NCI-H524 (cell line): ENCODE measurements at regions not wholly inside any gene's neighbourhood (a gene's known extent, or its start where the extent isn't known, plus 50 kb on each side); places are given as distances from the start of the nearest gene placed in this dataset.

Experiments used
- DNase-seq, 2 experiments: peaks; one replicate each; lab custom pipeline; 2025; lab: John Stamatoyannopoulos, UW

GRCh38 chr12:105954951-105955931 lies 183.5 kb downstream of the NUAK1 start:
- no peak for DNase-seq

GRCh38 chr12:105955976-105956375 lies 182.8 kb downstream of the NUAK1 start:
- DNase-seq = no peak

- DNase-seq = peak in 1 of 2 experiments; percentile 41
Observed at GRCh38 chr12:105956662-105957457, 181.9 kb downstream of the NUAK1 start.

GRCh38 chr12:105960319-105961083 lies 178.3 kb downstream of the NUAK1 start:
- DNase-seq = no peak

GRCh38 chr12:105961821-105962671 lies 176.7 kb downstream of the NUAK1 start:
- DNase-seq = no peak

- no peak for DNase-seq
Observed at GRCh38 chr12:105967038-105967776, 171.5 kb downstream of the NUAK1 start.

GRCh38 chr12:105968025-105968424 lies 170.7 kb downstream of the NUAK1 start:
- DNase-seq = no peak

GRCh38 chr12:105970885-105971284 lies 167.9 kb downstream of the NUAK1 start:
- no peak for DNase-seq

- DNase-seq = no peak
Observed at GRCh38 chr12:105974738-105975137, 164.0 kb downstream of the NUAK1 start.

- no peak for DNase-seq
Observed at GRCh38 chr12:105975351-105975750, 163.4 kb downstream of the NUAK1 start.

GRCh38 chr12:105977236-105977635 lies 161.5 kb downstream of the NUAK1 start:
- DNase-seq = no peak

- DNase-seq = no peak
Observed at GRCh38 chr12:105977652-105978051, 161.1 kb downstream of the NUAK1 start.

GRCh38 chr12:105978276-105978675 lies 160.5 kb downstream of the NUAK1 start:
- no peak for DNase-seq

- DNase-seq = no peak
Observed at GRCh38 chr12:105978686-105979085, 160.1 kb downstream of the NUAK1 start.

GRCh38 chr12:105980085-105980484 lies 158.7 kb downstream of the NUAK1 start:
- no peak for DNase-seq

- DNase-seq = no peak
Observed at GRCh38 chr12:105980533-105980932, 158.2 kb downstream of the NUAK1 start.

- no peak for DNase-seq
Observed at GRCh38 chr12:105982022-105982421, 156.7 kb downstream of the NUAK1 start.

- no peak for DNase-seq
Observed at GRCh38 chr12:105983622-105984320, 155.0 kb downstream of the NUAK1 start.

- DNase-seq = no peak
Observed at GRCh38 chr12:105985383-105985782, 153.4 kb downstream of the NUAK1 start.
